Limb (tissue), 2 donors: ENCODE measurements at regions not wholly inside any gene's neighbourhood (a gene's known extent, or its start where the extent isn't known, plus 50 kb on each side); places are given as distances from the start of the nearest gene placed in this dataset.

Experiments
- DNase-seq, 2 donors: peaks; one replicate each; pipeline ENCODE4 v3.0.0-alpha.2; 2016; ENCODE audit errors: extremely low spot score in 2 of 2

GRCh38 chr4:125434136-125434535, 119.4 kb downstream of the FAT4 start:
- no peak for DNase-seq

- no peak for DNase-seq
Observed at GRCh38 chr4:125440814-125441213, 126.1 kb downstream of the FAT4 start.

- DNase-seq, result no peak
Observed at GRCh38 chr4:125444166-125444565, 129.4 kb downstream of the FAT4 start.

- no peak for DNase-seq
Observed at GRCh38 chr4:125445525-125445924, 130.8 kb downstream of the FAT4 start.

- no peak for DNase-seq
Observed at GRCh38 chr4:125447551-125448290, 133.0 kb downstream of the FAT4 start.

- no peak for DNase-seq
Observed at GRCh38 chr4:125456075-125456474, 141.3 kb downstream of the FAT4 start.

- DNase-seq, result no peak
Observed at GRCh38 chr4:125459531-125459930, 144.8 kb downstream of the FAT4 start.

- no peak for DNase-seq
Observed at GRCh38 chr4:125461676-125462363, 147.1 kb downstream of the FAT4 start.

- no peak for DNase-seq
Observed at GRCh38 chr4:125464146-125464545, 149.4 kb downstream of the FAT4 start.

GRCh38 chr4:125481334-125482045, 166.7 kb downstream of the FAT4 start:
- DNase-seq, result no peak

- no peak for DNase-seq
Observed at GRCh38 chr4:125482822-125483221, 168.1 kb downstream of the FAT4 start.

GRCh38 chr4:125483278-125483677, 168.5 kb downstream of the FAT4 start:
- no peak for DNase-seq

- DNase-seq, result no peak
Observed at GRCh38 chr4:125484912-125485311, 170.2 kb downstream of the FAT4 start.

- DNase-seq, result no peak
Observed at GRCh38 chr4:125486351-125486750, 171.6 kb downstream of the FAT4 start.

GRCh38 chr4:125489952-125490690, 175.4 kb downstream of the FAT4 start:
- no peak for DNase-seq

- no peak for DNase-seq
Observed at GRCh38 chr4:125492957-125493356, 178.2 kb downstream of the FAT4 start.

GRCh38 chr4:125497861-125498260, 183.1 kb downstream of the FAT4 start:
- DNase-seq, result no peak

GRCh38 chr4:125498981-125499380, 184.2 kb downstream of the FAT4 start:
- DNase-seq, result no peak

GRCh38 chr4:125501090-125501489, 186.3 kb downstream of the FAT4 start:
- DNase-seq, result no peak

- DNase-seq, result no peak
Observed at GRCh38 chr4:125501568-125501967, 186.8 kb downstream of the FAT4 start.

- DNase-seq, result no peak
Observed at GRCh38 chr4:125505621-125506020, 190.9 kb downstream of the FAT4 start.

GRCh38 chr4:125507141-125507540, 192.4 kb downstream of the FAT4 start:
- DNase-seq, result no peak
